H1 (cell line): ENCODE measurements at regions not wholly inside any gene's neighbourhood (a gene's known extent, or its start where the extent isn't known, plus 50 kb on each side); places are given as distances from the start of the nearest gene placed in this dataset.

Experiments
- CTCF ChIA-PET: fragments of 300-600 bp; sonication (Branson Sonifier 250); formaldehyde crosslinking; loops from one replicate; lab custom pipeline; 2021; ENCODE audit not compliant: partially characterized antibody; lab: Charles Lee
- POLR2A ChIA-PET: fragments of 300-600 bp; sonication (Branson Sonifier 250); formaldehyde crosslinking; loops from one replicate; lab custom pipeline; 2021; ENCODE audit warnings: inconsistent platforms; ENCODE audit not compliant: partially characterized antibody; lab: Charles Lee
- DNase-seq, 2 experiments: peaks; one replicate each; pipeline versions ENCODE4 v3.0.0 to v3.0.0-alpha.2; 2010 to 2022; ENCODE audit warnings: low spot score in 2 of 2, low read depth in 1 of 2, mixed read lengths in 1 of 2
- FAIRE-seq: peaks from 2 replicates; lab custom pipeline; 2011; peaks lifted over from hg19 to GRCh38; lab: Jason Lieb, UNC
- H2AFZ ChIP-seq: 2 replicates; pipeline ENCODE4 v1.8.1; 2012; ENCODE audit warnings: low read length, inconsistent platforms
- H2AK5ac ChIP-seq: 2 replicates; pipeline ENCODE4 v1.6.1; 2013; ENCODE audit warnings: low read depth, low read length
- H2BK120ac ChIP-seq: replicated peaks from 2 replicates; pipeline ENCODE3; 2013; ENCODE audit warnings: low read depth, low read length, inconsistent platforms
- H2BK12ac ChIP-seq: 2 replicates; pipeline ENCODE4 v1.6.1; 2013; ENCODE audit warnings: low read depth, low read length
- H2BK15ac ChIP-seq: 2 replicates; pipeline ENCODE4 v1.6.1; 2013; ENCODE audit warnings: low read length
- H2BK20ac ChIP-seq: 2 replicates; pipeline ENCODE4 v1.6.1; 2013; ENCODE audit warnings: low read length
- H2BK5ac ChIP-seq: 2 replicates; pipeline ENCODE4 v1.6.1; 2013; ENCODE audit warnings: low read depth, low read length
- H3K14ac ChIP-seq: 2 replicates; pipeline ENCODE4 v1.6.1; 2013; ENCODE audit warnings: inconsistent platforms; ENCODE audit not compliant: insufficient read length
- H3K18ac ChIP-seq: 2 replicates; pipeline ENCODE4 v1.6.1; 2013; ENCODE audit warnings: low read length; ENCODE audit errors: extremely low read depth
- H3K23ac ChIP-seq: 2 replicates; pipeline ENCODE4 v1.6.1; 2013; ENCODE audit warnings: inconsistent platforms; ENCODE audit not compliant: insufficient read length
- H3K23me2 ChIP-seq: 2 replicates; pipeline ENCODE4 v1.6.1; 2013; ENCODE audit warnings: low read depth, low read length
- H3K27ac ChIP-seq: 2 replicates; pipeline ENCODE4 v1.6.1; 2011; ENCODE audit warnings: low read depth, low read length, inconsistent platforms
- H3K27me3 ChIP-seq, 4 experiments: replicated peaks in 1 of 4; 1 replicate in 1 of 4; 2 replicates in 3 of 4; pipeline versions ENCODE4 v1.6.1 to v1.8.1; 2011 to 2013; ENCODE audit warnings: low read length in 3 of 4, mild to moderate bottlenecking in 3 of 4, inconsistent platforms in 2 of 4, mixed read lengths in 2 of 4, moderate library complexity in 1 of 4; ENCODE audit not compliant: control insufficient read depth in 3 of 4, insufficient read depth in 3 of 4; ENCODE audit errors: extremely low read depth in 1 of 4
- H3K36me3 ChIP-seq, 4 experiments: 2 replicates each; pipeline versions ENCODE4 v1.6.1 to v1.8.1; 2011 to 2013; ENCODE audit warnings: mild to moderate bottlenecking in 4 of 4, low read length in 3 of 4, moderate library complexity in 2 of 4, control low read depth in 1 of 4, inconsistent platforms in 1 of 4; ENCODE audit not compliant: insufficient read depth in 4 of 4, control insufficient read depth in 2 of 4
- H3K4ac ChIP-seq: replicated peaks from 2 replicates; pipeline ENCODE3; 2013; ENCODE audit warnings: low read length, low read depth, mixed read lengths, inconsistent platforms; ENCODE audit not compliant: insufficient read length
- H3K4me1 ChIP-seq, 4 experiments: replicated peaks in 1 of 4; 1 replicate in 1 of 4; 2 replicates in 3 of 4; pipeline versions ENCODE4 v1.6.1 to v1.8.1; 2011 to 2013; ENCODE audit warnings: low read length in 3 of 4, inconsistent platforms in 2 of 4, mixed read lengths in 1 of 4; ENCODE audit not compliant: insufficient read depth in 4 of 4, control insufficient read depth in 3 of 4
- H3K4me2 ChIP-seq, 2 experiments: 2 replicates each; pipeline versions ENCODE4 v1.6.1 to v1.8.1; 2011 to 2013; ENCODE audit warnings: low read depth in 2 of 2, low read length in 2 of 2, control low read depth in 1 of 2, inconsistent platforms in 1 of 2, mild to moderate bottlenecking in 1 of 2; ENCODE audit not compliant: insufficient read depth in 1 of 2
- H3K4me3 ChIP-seq, 4 experiments: fragments of 200-600, 300-600 bp in 1 of 4; sonication (generic), shearing (Covaris generic), sonication (Bioruptor Twin) in 1 of 4; 2 replicates each; pipeline versions ENCODE4 v1.5.1 to v1.8.1; 2011 to 2016; ENCODE audit warnings: low read length in 4 of 4, low read depth in 3 of 4, control low read depth in 2 of 4, inconsistent platforms in 2 of 4, mild to moderate bottlenecking in 2 of 4, mixed read lengths in 1 of 4, moderate library complexity in 1 of 4; ENCODE audit not compliant: insufficient read depth in 2 of 4; ENCODE audit errors: extremely low read depth in 1 of 4
- H3K56ac ChIP-seq: replicated peaks from 2 replicates; pipeline ENCODE3; 2013; ENCODE audit warnings: low read depth, mild to moderate bottlenecking, mixed read lengths, low read length, inconsistent platforms; ENCODE audit not compliant: insufficient read length
- H3K79me1 ChIP-seq: 2 replicates; pipeline ENCODE4 v1.6.1; 2013; ENCODE audit warnings: low read depth, low read length, control low read depth
- H3K79me2 ChIP-seq, 2 experiments: 2 replicates each; pipeline versions ENCODE4 v1.6.1 to v1.8.1; 2012 to 2013; ENCODE audit warnings: low read length in 2 of 2, mild to moderate bottlenecking in 2 of 2, inconsistent platforms in 1 of 2; ENCODE audit not compliant: insufficient read depth in 2 of 2, control insufficient read depth in 1 of 2
- H3K9ac ChIP-seq, 4 experiments: replicated peaks in 1 of 4; 1 replicate in 1 of 4; 2 replicates in 3 of 4; pipeline versions ENCODE4 v1.6.1 to v1.8.1; 2011 to 2013; ENCODE audit warnings: low read depth in 3 of 4, low read length in 3 of 4, control low read depth in 2 of 4, mild to moderate bottlenecking in 2 of 4, moderate library complexity in 2 of 4, inconsistent platforms in 1 of 4; ENCODE audit errors: extremely low read depth in 1 of 4
- H3K9me3 ChIP-seq, 2 experiments: 2 replicates each; pipeline versions ENCODE4 v1.6.1 to v1.8.1; 2012 to 2013; ENCODE audit warnings: mild to moderate bottlenecking in 2 of 2, moderate library complexity in 2 of 2, control low read depth in 1 of 2, inconsistent platforms in 1 of 2, low read depth in 1 of 2, low read length in 1 of 2, mixed read lengths in 1 of 2; ENCODE audit not compliant: insufficient read depth in 2 of 2
- H4K20me1 ChIP-seq, 2 experiments: replicated peaks in 1 of 2; 2 replicates each; pipeline versions ENCODE3 to v1.8.1; 2011 to 2013; ENCODE audit warnings: inconsistent platforms in 2 of 2, low read length in 2 of 2, mild to moderate bottlenecking in 1 of 2; ENCODE audit not compliant: insufficient read depth in 2 of 2, control insufficient read depth in 1 of 2
- H4K5ac ChIP-seq: 2 replicates; pipeline ENCODE4 v1.6.1; 2013; ENCODE audit warnings: low read length, low read depth, mixed read lengths, inconsistent platforms; ENCODE audit not compliant: insufficient read length
- H4K8ac ChIP-seq: 2 replicates; pipeline ENCODE4 v1.8.0; 2013; ENCODE audit warnings: mild to moderate bottlenecking, moderate library complexity, low read length, inconsistent platforms; ENCODE audit not compliant: insufficient read depth; ENCODE audit errors: extremely low read depth
- H4K91ac ChIP-seq: replicated peaks from 2 replicates; pipeline ENCODE3; 2013; ENCODE audit warnings: low read length, mixed read lengths, inconsistent platforms; ENCODE audit not compliant: insufficient read length
- ATF3 ChIP-seq: IDR thresholded peaks from 2 replicates; pipeline ENCODE4 v1.6.1; 2011; ENCODE audit warnings: low read depth, mild to moderate bottlenecking, low read length; ENCODE audit not compliant: insufficient read depth
- BCL11A ChIP-seq, 2 experiments: IDR thresholded peaks; one replicate each; pipeline ENCODE4 v1.6.1; 2011; ENCODE audit warnings: low read depth in 2 of 2, low read length in 2 of 2, mild to moderate bottlenecking in 2 of 2
- CEBPB ChIP-seq: IDR thresholded peaks from 2 replicates; pipeline ENCODE4 v1.6.1; 2012; ENCODE audit warnings: low read depth, low read length
- CREB1 ChIP-seq: IDR thresholded peaks from 2 replicates; pipeline ENCODE4 v1.6.1; 2012; ENCODE audit warnings: inconsistent platforms
- JUN ChIP-seq: IDR thresholded peaks from 2 replicates; pipeline ENCODE4 v1.6.1; 2011; ENCODE audit warnings: low read depth, mild to moderate bottlenecking, improper control_type of control experiment, low read length
- KDM4A ChIP-seq: IDR thresholded peaks from one replicate; pipeline ENCODE4 v1.7.1; 2012; ENCODE audit warnings: low read depth, mild to moderate bottlenecking, moderate library complexity, low read length, inconsistent platforms; ENCODE audit not compliant: severe bottlenecking
- PHF8 ChIP-seq: fragments of 200-600 bp; sonication (generic); conservative IDR thresholded peaks from 2 replicates; pipeline ENCODE4 v1.7.1; 2012; ENCODE audit warnings: low read depth, mild to moderate bottlenecking, inconsistent platforms, low read length, moderate library complexity
- RFX5 ChIP-seq: IDR thresholded peaks from 2 replicates; pipeline ENCODE4 v1.6.1; 2011; ENCODE audit warnings: low read depth, low read length, improper control_type of control experiment, borderline replicate concordance
- RNF2 ChIP-seq: fragments of 200-900, 300-1000 bp; sonication (generic); IDR thresholded peaks from 2 replicates; pipeline ENCODE4 v1.7.1; 2016; ENCODE audit warnings: borderline replicate concordance, low read depth, mild to moderate bottlenecking, antibody characterized with exemption, low read length; ENCODE audit not compliant: poor library complexity, severe bottlenecking; ENCODE audit errors: missing control alignments
- SRF ChIP-seq: IDR thresholded peaks from 2 replicates; pipeline ENCODE4 v1.6.1; 2011; ENCODE audit warnings: mild to moderate bottlenecking, low read depth, low read length, moderate library complexity
- TAF7 ChIP-seq: optimal IDR thresholded peaks from 2 replicates; pipeline ENCODE3; 2011; ENCODE audit warnings: low read depth, mild to moderate bottlenecking, inconsistent platforms, low read length, moderate library complexity, borderline replicate concordance
- TBP ChIP-seq: IDR thresholded peaks from 2 replicates; pipeline ENCODE4 v1.6.1; 2011; ENCODE audit warnings: low read depth, low read length, improper control_type of control experiment
- TEAD4 ChIP-seq: IDR thresholded peaks from 2 replicates; pipeline ENCODE4 v1.6.1; 2012; ENCODE audit warnings: low read depth, low read length, inconsistent platforms, mixed read lengths
- WGBS, 2 experiments: shearing (Covaris generic) in 1 of 2; methylation state at CpG; one replicate each; pipeline versions ENCODE4 v1.1.6 to v1.1.7; 2013 to 2015; ENCODE audit warnings: low lambda C conversion rate in 2 of 2, mixed read lengths in 2 of 2, inconsistent platforms in 1 of 2, low coverage in 1 of 2, missing lambda C conversion rate in 1 of 2; ENCODE audit not compliant: insufficient replicate concordance in 2 of 2, insufficient coverage in 1 of 2, insufficient read length in 1 of 2; ENCODE audit errors: extremely low coverage in 1 of 2, missing lambda C conversion rate in 1 of 2; 5-methylcytosine and 5-hydroxymethylcytosine counted together

- H2AFZ ChIP-seq = no peak overlapping the region
- H3K79me1 ChIP-seq = no peaks in the 10 kb centered on the region
- no peak overlapping the region for H2BK12ac ChIP-seq
- no peak overlapping the region for H2BK15ac ChIP-seq
- no peaks in the 10 kb centered on the region for H3K36me3 ChIP-seq
- no peak for DNase-seq
- H3K4me3 ChIP-seq = no peak overlapping the region
- H2BK5ac ChIP-seq = no peak overlapping the region
- POLR2A ChIA-PET = no interaction called here
- H3K4me2 ChIP-seq = no peak overlapping the region
- no peak overlapping the region for H3K27ac ChIP-seq
- H3K27me3 ChIP-seq = peaks cover 0 to 2% (median 0%) of the 10 kb centered on the region in 4 experiments; a peak in 1 of 7 replicates
- H3K23ac ChIP-seq = no peak overlapping the region
- TF ChIP-seq RFX5 = no peak
- no peak for TF ChIP-seq PHF8
- no peak for TF ChIP-seq KDM4A
- no peak for TF ChIP-seq TAF7
- TF ChIP-seq CREB1 = no peak
- no peak for TF ChIP-seq TEAD4
- no peak for TF ChIP-seq TBP
- TF ChIP-seq RNF2 = no peak
- no peak for TF ChIP-seq JUN
- no peak for TF ChIP-seq SRF
- TF ChIP-seq CEBPB = no peak
- TF ChIP-seq ATF3 = no peak
- no peak for TF ChIP-seq BCL11A (IDR thresholded peaks at IDR 0.05; ENCODE audit: low read depth in 2 of 2, low read length in 2 of 2)
- CTCF ChIA-PET = interaction anchor here (1.2 kb wide), 1 partner anchor 13 kb away, joined by 4 read pairs; no protein-coding TSS in a partner anchor
- H2BK120ac ChIP-seq = no peak overlapping the region
- H3K79me2 ChIP-seq = no peaks in the 10 kb centered on the region
- FAIRE-seq = no peak
- no peak overlapping the region for H3K14ac ChIP-seq
- no peak overlapping the region for H3K56ac ChIP-seq
- WGBS, 2 experiments = 73% methylated on average over 1 of the region's 1 CpG; no CpG with 5 or more reads in 1 of the 2 experiments
- no peak overlapping the region for H3K4ac ChIP-seq
- no peaks in the 10 kb centered on the region for H3K4me1 ChIP-seq
- H2AK5ac ChIP-seq = no peak overlapping the region
- no peak overlapping the region for H3K9ac ChIP-seq
- no peak overlapping the region for H2BK20ac ChIP-seq
- H3K9me3 ChIP-seq = no peaks in the 10 kb centered on the region
- H4K8ac ChIP-seq = no peak overlapping the region
- no peak overlapping the region for H4K5ac ChIP-seq
- H3K18ac ChIP-seq = no peak overlapping the region
- no peaks in the 10 kb centered on the region for H3K23me2 ChIP-seq
- H4K91ac ChIP-seq = no peak overlapping the region
- H4K20me1 ChIP-seq = no peaks in the 10 kb centered on the region
These were observed 246.5 kb downstream of the RPLP1 start for GRCh38 chr15:69699096-69699495.
